Hepatocyte (in vitro differentiated cells): ENCODE measurements at regions not wholly inside any gene's neighbourhood (a gene's known extent, or its start where the extent isn't known, plus 50 kb on each side); places are given as distances from the start of the nearest gene placed in this dataset.

Experiments
- EZH2 ChIP-seq: fragments of 200-600 bp; sonication (generic); IDR thresholded peaks from 2 replicates; pipeline ENCODE4 v1.6.1; 2016; ENCODE audit warnings: antibody characterized with exemption, mild to moderate bottlenecking, borderline replicate concordance
- EZH2phosphoT487 ChIP-seq: fragments of 200-600 bp; sonication (generic); IDR thresholded peaks from one replicate; pipeline ENCODE4 v1.6.1; 2018; ENCODE audit warnings: antibody characterized with exemption, mild to moderate bottlenecking, low read depth, moderate library complexity; ENCODE audit not compliant: unreplicated experiment, severe bottlenecking
- TF ChIP-seq, protein P1 (sequence below): fragments of 200-600 bp; sonication (generic); IDR thresholded peaks from 2 replicates; pipeline ENCODE4 v1.5.1; 2016; ENCODE audit warnings: antibody characterized with exemption, mild to moderate bottlenecking; ENCODE audit not compliant: poor library complexity

DNA sequence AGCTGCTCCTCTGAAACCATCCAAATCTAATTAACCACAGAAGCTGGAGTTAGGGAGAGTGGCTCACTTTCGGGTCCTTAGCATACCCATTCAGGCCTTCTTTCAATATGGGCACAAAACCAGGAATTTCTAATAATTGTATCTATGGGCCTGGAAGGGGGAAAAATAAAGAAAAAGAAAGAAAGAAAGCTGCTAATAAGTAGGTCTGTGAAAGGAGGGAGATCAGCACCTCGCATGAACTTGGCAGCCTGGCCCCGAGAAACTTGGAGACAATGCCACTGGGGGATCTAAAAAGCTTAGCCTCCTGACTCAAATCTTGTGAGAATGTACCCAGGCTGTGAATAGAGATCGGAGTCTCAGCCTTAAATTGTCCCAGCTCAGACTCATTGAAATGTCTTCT is 252.1 kb upstream of the SLC14A2 start:
- TF ChIP-seq, protein P1, sequence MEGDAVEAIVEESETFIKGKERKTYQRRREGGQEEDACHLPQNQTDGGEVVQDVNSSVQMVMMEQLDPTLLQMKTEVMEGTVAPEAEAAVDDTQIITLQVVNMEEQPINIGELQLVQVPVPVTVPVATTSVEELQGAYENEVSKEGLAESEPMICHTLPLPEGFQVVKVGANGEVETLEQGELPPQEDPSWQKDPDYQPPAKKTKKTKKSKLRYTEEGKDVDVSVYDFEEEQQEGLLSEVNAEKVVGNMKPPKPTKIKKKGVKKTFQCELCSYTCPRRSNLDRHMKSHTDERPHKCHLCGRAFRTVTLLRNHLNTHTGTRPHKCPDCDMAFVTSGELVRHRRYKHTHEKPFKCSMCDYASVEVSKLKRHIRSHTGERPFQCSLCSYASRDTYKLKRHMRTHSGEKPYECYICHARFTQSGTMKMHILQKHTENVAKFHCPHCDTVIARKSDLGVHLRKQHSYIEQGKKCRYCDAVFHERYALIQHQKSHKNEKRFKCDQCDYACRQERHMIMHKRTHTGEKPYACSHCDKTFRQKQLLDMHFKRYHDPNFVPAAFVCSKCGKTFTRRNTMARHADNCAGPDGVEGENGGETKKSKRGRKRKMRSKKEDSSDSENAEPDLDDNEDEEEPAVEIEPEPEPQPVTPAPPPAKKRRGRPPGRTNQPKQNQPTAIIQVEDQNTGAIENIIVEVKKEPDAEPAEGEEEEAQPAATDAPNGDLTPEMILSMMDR = no peak
- TF ChIP-seq EZH2phosphoT487 = no peak
- TF ChIP-seq EZH2 = no peak
